NCI-H128 (cell line): ENCODE measurements at regions not wholly inside any gene's neighbourhood (a gene's known extent, or its start where the extent isn't known, plus 50 kb on each side); places are given as distances from the start of the nearest gene placed in this dataset.

Experiments used
- DNase-seq: peaks from one replicate; lab custom pipeline; 2025; ENCODE audit not compliant: unreplicated experiment; lab: John Stamatoyannopoulos, UW

DNA sequence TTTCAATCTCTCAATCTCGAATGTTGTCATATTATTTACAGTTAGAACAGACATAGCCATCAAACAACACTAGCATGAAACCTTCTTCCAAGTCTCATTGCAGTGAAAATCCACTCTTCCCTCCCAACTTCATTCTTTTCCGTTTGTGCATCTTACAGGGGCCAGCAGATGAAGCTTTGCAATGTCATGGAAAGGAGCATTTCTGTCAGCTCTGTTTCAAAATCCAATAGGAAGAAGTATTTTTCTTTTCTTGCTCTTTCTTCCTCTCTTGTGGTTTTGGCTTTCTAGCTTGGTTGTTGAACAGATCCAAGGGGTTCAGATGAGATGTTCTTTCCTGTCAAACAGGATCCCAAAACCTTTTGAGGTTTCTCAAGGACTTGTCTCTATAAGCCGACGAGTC lies 416.6 kb downstream of the AEBP2 start:
- DNase-seq = no peak

DNA sequence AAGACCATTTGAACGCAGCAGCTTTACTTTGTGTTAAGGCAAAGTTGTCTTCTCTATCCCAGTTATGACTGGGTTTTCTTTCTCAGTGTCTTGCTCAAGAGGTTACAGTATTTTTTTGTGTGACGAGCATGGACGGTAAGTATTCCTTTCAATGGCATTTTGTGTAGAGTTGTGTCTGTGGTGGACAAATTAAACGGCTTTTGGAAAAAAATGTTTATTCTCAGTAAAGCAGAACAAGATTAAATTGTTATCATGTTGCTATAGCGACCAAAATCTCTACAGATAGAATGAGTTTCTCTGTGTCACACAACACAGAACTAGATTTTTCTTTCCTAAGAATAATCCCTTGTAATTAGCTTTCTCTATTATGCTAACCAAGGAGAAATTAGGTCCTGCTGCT lies 417.1 kb downstream of the AEBP2 start:
- no peak for DNase-seq

DNA sequence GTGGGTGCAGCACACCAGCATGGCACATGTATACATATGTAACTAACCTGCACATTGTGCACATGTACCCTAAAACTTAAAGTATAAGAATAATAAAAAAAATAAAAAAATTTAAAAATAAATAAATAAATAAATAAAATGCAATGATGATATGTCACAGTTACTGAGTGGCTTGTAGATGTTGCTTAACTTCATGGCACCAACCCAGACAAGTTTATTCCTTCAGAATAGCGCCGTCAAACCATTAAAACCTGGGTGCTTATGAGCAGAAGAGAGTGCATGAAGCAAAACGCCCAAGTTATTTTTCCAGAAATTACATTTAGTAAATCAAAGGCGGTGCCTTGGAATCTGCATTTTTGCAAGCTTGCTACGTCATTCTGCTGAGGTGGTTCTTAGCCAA lies 417.9 kb downstream of the AEBP2 start:
- DNase-seq = no peak

DNA sequence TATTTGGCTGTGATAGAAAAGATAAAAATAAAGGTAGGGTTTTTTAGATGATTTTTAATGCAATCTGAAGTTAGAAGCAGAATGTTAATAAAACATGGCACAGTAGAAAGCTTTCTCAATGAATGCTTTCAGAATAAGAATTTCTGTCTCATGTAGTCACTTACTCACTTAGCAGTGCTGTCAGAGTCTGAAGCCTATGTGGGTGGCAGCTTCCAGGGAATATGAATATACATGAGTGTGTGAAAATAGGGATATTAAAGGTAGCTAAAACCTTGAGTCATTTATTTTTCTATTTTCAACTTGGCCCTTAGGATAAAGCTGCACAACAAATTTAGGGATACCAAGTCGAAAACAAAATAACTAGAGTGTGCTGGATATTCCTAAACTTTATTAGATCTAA lies 427.9 kb downstream of the AEBP2 start:
- DNase-seq = no peak

DNA sequence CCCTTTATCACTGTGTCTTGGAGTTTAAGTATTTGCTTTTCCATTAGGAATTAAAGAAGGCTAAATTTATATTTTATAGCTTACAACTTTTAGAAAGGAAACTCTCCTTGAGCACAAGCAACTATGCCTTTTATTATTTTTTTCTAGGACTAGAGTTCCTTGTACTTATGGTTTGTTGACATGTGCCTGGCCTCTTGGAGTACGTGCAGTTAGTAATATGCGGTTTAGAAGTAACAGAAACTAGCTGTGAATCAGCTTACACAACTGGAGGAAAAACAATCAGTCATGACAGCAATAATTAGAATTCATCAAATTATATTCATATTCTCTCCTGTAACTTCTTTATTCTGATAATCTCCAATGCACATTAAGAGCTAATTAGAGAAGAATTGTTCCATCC lies 428.7 kb downstream of the AEBP2 start:
- no peak for DNase-seq

DNA sequence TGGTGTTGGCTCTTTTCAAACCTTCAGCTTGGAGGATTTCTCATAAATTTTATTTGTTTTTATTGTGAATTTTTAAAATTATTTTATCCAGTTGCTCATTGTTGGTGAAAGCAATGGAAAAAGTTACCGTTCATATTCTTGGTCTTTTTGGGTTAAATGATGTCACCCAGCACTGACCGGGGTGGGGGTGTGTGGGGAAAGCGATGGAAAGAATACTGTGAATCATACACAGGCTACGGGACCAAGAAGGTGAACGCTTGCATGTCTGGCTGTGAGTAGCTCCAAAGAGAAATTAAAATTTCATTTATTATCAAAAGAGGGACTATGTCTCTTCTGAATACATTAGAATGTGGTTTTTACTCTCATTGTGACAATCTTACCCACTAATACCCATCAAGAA lies 430.1 kb downstream of the AEBP2 start:
- DNase-seq = no peak

DNA sequence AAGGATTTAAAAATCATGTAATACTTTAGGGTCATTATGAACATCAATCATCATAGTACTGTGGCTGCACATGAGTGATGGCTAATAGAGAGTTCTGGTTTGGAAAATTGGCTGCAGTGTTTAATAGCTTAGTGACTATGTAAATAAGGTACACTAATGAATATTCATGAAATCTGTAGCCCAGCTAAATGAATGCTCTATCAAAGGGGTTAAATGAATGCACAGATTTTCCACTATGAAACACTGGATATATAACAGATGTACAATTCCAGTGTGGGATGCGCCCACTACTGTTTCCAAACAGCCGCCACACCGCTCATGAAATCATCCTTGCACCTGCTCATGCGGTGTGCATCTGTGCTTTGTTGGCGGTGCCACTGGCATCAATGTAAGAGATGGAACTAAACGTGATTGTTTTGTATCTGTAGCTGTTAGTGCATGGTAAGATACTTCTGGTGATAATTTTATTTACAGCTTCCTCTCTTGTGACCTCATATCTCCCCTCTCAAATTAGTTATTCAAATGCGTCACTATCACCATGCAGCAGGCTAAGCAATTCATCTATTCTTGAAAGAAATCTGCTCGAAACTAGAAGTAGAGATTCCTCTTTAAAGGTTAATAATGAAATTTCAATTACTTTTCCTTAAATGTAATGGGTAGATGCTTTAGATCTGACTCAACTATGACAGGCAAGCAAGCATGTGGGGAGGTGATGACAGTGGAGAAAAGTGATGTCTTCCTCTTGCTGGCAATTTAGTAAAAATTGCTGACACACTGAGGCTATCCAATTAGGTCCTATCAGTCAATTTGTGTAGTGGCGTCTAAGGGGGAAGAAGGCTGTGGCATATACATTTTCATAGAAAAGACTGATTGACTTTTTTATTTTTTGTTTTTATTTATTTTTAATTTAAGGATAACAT lies 433.6 kb downstream of the AEBP2 start:
- no peak for DNase-seq

DNA sequence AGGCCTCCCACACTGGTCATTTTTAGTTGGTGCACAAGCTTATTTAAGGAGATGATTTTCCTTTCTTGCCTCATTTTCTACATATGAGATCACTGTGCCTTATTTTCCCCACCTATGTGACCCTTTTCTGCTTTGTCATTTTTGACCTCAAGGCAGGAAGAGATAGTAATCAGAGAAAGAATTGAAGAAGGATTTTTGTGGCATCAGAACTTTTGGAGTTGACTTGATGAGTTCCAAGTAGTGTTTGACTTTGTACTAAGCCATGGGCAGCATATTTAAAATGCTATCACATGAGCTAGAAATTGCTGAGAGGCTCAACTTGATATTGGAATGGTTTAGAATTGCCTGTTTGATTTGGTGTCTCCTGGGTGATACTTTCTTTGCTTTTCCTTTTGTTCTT lies 440.8 kb downstream of the AEBP2 start:
- DNase-seq = no peak

DNA sequence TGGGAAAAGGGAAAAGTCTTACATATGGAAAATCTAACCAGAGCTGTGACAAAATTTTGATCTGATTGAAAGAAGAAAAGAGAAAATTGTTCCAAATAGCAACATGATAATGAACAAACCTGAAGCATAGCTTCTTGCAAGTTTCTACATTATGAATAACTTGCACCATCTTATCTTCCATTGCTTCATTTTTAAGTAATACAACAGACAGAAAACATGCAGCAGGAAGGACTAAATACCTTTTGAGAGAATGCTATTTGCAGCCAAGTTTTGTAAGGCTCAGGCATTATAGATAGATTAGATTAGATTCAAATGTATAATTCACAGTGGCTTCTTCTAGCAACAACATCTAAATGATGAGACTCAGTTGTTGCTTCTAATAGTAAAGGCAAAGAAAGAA lies 441.4 kb downstream of the AEBP2 start:
- no peak for DNase-seq

DNA sequence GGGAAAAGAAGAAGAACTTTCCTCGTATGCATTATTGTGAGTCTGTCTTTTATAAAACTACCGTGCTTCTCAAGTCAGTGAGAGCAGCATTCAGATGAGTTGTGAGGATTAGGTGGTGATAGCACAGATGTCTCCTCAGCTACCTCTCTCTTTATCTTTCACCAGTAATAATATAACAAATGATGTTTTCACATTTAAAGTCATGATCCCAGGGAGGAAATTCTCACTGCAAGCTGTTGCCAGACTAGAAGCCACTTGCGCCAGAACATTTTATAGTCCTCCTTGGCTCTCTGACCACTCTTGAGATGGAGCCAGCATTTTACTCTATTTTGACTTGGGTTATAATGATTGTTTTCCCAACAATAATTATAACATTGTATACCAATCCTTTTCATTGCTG lies 443.1 kb downstream of the AEBP2 start:
- DNase-seq = no peak

DNA sequence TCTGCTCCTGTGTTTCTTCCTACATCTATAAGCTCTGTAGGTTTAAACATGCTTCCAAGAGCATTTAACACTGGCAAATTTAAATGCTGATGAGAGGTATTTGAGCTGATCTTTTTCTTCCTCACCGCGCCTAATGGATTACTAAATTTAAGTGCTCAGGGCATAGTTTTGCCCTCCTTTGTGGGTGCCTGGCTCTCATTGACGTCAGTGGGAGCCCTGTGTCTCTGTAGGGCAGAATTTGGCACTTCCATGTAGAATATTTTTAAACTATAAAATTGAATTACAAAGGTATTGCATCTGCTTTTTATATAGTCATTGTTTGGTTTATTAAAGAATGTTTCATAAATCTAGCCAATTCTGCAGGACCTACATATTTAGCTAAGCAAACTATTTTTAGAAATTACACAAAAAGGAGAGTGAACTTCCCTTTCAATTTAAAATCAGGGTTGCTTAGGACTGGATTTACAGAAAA lies 444.8 kb downstream of the AEBP2 start:
- DNase-seq = no peak

DNA sequence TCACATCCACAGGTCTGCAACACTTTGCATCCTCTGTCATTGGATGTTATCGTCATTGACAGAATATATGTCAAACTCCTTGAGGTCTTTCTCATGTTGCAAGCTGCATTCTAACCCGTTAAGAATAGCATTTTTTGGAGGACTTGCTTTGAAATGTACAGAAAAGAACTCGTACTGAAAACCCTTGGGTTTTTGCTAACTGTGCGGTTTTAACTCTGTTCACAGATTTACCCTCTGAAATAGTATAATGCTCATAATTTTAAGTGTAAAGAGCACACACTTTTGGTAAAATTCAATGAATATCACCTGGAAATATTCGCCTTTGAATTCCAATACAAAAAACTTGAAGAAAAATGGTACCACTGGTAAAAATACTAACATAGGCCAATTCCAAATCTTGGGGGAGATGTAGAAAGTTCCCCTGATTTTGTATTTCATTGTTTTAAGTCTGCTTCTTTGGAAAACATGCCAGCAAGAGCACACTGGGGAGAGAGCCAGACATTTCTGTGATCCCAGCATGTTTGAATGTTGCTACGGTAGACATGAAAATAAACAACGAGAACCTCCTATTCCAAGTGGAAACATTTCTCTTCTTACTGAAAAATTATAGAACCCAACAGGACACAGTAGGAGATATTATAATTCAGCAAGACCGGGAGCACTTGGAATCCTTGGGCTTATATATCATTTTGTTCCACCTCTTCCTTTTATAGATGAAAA lies 446.0 kb downstream of the AEBP2 start:
- DNase-seq = no peak

DNA sequence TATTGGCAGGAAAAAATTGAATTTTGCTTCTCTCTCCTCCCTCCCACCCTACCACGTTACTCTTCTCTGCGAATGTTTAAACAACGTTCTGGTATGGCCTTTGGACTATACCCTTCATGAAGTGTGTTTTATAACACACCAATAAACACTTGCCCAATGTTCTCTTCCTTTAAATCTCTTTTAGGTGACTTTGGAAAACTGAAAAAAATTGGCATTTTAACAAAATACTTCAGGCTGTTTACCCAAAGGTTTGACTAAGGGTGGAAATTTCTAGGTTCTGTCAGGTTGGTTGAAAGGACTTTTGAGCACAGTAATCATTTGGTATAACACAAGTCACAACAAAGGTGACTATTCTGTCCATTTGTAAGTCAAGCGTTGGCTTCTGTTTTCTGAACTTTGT lies 446.8 kb downstream of the AEBP2 start:
- no peak for DNase-seq

DNA sequence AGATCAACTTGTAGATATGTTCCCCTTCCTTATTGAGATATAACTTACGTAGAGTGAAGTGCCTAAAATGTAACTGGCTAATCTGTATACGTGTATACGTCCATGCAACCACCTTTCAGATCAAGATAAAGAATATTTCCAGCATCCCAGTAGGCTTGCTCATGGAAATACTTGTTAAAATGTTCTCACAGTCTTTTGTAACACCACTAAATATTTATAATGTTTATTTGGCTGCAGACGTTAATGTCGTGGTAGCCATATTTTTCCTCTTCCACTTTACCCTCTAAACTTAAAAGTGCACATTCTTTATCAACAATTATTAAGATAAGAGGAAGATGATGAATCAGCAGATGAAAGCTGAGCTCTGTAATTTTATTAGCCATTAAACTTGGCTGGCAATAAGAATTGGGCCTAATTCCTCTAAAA lies 447.4 kb downstream of the AEBP2 start:
- no peak for DNase-seq

DNA sequence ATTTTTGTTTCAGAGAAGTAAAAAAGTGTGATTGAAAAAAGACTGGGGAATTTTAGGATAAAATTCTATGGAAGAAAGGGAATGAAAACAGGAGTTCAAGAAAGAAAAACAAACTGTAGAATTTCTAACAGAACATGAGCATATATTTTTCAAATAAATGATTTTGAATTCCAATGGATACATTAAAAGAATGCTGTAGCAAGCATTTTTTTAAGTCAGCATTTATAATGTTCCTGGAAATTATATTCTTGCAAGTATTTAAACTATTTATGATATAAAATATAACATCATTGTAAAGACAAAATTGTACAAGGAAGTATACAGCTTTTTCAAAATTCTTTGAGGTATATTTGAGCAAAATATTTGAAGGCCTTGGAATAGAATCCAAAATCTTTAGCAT lies 450.7 kb downstream of the AEBP2 start:
- DNase-seq = no peak

DNA sequence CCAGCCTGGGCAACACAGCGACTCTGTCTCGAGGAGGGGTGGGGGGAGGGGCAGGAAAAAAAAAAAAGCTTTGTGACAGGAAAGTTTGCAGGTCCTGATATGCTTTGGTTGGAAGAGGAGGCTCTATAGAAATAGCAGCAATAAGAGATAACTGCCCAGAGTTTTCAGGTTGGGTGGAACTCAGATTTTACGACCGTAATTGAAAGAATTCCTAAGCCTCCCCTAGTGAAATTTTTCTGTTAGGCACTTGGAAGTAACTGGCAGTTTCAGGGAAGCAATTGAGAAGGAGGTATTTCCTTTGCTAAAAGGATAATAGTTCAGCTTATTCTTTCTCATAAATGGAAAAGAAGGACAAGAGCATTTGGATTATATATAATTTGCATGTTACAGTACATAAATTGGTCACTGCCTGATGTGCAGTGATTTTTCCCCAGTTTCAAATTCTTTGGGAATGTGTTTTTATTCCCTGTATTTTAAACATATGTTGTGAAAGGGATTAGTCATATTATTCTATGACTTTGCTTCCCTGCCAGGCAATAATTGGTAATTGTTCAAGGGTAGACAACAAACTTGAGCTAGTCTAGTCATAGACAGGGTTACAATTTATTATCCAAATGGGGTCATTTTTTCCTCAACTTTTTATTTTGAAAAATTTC lies 452.8 kb downstream of the AEBP2 start:
- DNase-seq = no peak

DNA sequence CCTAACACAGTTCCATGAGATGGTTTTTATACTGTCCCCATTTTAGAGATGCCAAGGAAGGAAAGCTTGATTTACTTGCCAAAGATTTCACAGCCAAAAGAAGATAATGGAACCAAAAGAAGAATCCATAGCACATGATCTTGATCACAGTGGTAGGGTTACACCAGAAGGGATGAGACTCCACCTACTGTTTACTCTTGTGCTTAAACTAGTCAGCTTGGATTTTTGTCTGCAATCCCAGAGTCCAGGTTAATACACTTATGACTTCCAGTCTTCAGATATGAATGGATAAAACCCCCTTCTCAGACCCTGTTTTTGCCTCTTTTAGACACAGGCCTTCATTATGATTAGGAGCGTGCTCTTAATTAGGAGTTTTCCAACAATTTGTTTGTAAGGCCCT lies 454.2 kb downstream of the AEBP2 start:
- no peak for DNase-seq

DNA sequence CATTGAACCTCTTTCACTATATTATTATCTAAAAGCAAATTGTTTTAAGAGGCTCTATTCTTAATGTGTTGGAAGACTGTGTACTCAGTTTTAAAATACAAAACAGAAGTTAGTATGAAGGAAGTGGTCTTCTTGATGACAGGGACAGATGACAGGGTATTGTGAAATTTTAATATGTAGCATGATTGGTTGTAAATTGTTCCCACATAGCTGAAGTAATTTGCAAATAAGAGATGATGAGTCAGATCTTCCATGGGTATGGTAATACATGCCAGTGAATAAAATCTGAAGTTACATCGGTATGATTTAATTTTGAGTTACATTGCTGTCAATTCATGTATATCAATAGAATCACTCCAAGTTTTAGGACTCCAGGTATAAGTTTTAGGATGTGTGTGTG lies 454.8 kb downstream of the AEBP2 start:
- DNase-seq = no peak

DNA sequence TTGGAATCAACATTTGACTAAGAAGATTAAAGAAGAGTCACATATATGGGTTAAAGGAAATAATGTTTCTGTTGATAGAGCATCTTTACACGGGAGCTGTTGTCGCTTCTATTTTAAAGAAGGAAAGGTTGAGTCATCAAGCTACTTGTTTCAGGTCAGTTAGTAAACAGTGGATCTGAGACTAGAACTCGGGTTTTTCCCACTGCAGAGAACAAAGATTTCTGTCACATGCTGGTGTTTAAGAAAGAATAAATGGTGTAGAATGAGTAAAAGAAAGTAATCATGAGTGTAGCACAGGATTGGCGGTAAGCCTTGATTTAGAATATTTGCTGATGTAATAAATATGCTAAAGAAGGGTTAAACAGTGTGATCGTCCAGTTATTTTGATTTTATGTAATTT lies 455.5 kb downstream of the AEBP2 start:
- no peak for DNase-seq

DNA sequence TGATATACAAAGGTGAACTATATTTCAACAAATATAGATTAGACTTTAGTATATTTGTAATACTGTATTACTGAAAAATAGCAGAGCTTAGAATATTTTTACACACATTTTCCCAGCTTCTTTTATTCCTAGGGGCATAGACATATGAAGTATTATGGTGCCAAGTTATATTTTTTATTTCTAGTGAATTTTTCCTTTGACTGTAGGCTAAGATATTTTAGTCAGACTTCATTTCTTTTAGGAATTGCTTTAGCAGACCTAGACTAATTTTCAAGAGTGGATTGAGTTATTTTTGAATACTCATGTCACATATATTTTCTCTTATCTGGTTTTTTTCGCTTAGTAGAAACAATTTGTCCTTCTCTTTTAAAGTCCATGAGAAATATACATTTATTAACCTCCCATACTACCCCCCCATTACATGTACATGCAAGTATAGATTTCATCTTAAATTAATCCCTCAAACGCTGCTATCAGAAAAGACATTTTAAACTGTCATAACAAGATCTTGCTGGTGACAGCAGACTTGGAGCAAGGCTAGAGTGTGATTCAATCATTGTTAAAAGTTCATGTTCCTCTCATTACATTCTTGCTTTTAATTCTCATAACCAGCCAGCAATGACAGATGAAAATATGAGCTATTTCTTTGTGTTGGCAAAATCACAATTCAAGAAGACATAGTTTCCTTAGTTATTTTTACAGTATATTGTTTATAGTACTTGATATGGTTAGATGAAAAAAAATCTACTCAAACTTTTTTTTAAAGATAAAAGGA lies 456.1 kb downstream of the AEBP2 start:
- DNase-seq = no peak

DNA sequence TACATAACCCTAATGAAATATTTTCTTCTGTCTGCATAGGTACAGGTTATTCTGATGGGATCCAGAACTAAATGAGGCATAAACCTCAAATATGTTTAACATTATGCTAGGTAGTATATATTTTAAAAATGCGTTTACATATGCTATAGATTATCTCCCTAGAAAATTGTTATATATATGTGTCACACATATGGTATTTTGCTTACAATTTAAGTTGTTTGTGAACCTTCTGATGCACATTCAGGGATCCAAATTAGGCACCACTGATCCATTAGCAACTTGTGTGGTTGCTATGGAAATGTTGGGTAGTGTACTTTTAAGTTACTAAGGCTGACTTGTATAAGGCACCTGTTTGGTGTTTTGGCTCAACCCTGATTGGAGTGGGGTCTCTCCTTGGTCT lies 456.7 kb downstream of the AEBP2 start:
- DNase-seq = no peak
